NCI-H1694 treated with DMSO at 0.1 percent for 48 hours (cell line): ENCODE measurements at regions not wholly inside any gene's neighbourhood (a gene's known extent, or its start where the extent isn't known, plus 50 kb on each side); places are given as distances from the start of the nearest gene placed in this dataset.

Source experiments
- DNase-seq: peaks from one replicate; lab custom pipeline; 2025; lab: John Stamatoyannopoulos, UW

DNA sequence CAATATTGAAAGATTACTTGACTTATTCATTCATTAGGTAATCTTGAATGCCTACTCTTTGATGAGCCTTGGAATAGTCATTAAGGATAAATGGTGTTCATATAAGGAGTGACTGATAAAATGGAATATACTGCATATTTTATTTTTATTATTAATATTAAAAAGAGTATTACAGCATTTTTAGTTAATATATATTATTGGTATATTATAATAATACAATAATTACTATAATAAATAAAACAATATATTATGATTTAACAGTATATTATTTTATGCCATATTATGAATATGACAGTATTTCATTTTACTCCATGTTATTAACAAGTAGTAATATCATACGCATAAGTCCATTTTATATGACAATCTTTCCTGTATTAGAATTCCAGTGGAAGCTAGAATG, 490.8 kb upstream of the NFIA start:
- DNase-seq, result no peak

DNA sequence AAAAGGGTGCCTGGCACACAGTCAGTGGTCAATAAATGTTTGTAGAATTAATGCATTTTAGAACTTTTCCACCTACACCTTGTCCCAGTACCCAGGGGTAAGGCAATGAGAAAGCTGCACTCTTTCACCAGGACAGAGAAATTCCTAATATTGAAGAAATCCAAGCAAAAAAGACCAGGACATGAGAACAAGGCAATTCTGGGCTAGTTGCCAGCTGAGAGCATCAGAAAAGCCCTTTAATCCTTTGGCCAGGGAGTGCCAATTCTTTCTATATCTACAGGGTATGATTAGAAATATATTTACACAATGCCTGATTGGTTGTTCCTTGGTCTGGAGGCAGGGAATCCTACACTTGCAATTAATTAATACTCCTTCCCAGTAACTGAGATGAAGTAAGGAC, 492.4 kb upstream of the NFIA start:
- no peak for DNase-seq

DNA sequence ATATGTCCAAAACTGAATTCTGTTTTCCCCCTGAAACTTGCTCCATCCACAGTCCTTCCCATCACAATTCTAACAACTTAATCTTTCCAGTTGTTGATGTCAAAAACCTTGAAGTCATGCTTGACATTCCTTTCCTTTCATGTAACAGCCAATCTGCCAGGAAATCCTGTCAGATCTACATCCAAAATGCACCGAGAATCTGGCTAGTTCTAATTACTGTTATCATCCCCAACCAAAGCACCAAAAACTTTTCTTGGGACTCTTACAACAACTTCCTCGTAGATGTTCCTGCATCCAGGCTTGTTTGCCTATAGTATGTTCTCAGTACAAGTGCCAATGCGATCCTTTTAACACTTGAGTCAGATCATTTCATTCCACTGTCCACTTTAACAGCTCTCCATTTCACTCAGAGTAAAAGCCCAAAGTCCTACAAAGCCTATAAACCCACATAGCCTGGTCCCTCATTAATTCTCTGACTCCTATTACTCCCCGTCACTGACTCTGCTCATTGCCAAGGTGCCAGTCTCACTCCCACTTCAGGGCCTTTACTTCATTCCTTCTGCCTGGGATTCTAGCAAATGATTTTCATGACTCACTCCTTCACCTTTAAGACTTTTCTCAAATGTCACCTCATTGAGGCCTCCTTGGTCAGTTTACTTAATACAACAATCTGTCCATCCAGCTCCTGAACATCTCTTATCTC, 493.2 kb upstream of the NFIA start:
- no peak for DNase-seq

DNA sequence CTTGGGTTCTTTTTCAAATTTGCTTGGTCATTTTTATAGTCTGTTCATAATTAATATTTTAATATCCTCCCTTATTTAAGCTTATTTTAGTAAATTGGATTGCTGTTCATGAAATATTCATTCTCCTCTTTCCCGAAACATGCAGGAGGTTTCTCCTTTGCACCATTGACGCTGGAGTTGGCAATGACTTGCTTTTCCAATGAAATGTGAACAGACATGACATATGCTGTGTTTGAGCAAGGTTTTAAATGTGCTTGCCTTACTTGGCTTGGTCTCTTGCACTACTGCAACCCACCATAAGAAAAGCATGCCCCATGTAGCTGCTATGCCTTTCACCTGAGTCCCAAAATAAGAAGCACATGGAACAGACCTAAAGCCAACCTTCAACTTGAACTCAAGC, 498.0 kb upstream of the NFIA start:
- no peak for DNase-seq

GRCh38 chr1:60583696-60584095, 498.7 kb upstream of the NFIA start:
- no peak for DNase-seq

DNA sequence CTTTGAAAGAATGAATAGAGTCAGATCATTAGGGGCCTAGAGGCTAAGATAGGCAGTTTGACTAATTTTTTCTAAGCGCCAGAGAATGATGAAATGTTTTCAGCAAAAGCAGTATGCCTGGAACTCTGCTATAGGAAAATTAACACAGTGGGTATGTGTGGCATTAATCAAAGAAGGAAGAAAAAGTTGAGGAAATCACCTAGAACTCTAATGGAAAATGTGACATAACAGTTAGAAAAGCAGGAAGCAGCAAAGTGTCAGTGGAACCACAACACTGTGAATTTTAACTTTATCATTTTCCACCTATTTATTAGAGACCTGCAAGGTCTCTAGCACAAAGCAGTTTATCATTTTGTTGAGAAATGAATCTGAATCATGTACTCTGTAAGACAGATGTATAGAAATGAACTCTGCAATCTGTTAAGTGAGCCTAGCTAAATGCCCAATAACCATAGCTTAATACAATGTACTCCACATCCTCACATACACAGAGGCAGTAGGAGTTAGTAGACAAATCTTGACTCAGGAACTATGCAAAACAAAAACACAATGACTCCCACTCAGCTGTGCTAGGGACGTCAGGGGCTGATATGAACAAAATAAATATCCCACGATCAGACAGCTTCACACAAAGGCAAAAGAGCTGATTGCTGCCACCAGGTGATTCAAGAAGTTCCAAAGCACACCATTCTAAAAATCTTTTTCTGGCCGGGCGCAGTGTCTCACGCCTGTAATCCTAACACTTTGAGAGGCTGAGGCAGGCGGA, 500.7 kb upstream of the NFIA start:
- no peak for DNase-seq

DNA sequence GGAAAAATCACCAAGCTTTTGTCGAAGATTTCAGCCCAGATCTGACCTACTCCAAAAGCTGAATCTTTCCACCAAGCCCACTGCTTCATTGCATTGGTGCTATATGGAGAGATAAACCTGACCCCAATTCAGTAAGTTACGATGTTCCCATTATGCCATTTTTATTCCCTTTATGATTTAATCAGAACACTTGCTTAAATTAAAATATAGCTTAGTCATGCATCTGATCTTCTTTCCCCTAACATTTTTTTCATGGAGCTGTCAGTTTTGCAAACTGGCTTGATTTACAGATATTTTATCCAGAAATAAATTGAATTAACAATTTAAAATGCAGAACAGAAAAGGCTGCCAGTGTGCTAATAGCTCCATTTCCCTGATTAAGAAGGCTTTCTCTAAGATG, 503.5 kb upstream of the C1orf87 start:
- no peak for DNase-seq

DNA sequence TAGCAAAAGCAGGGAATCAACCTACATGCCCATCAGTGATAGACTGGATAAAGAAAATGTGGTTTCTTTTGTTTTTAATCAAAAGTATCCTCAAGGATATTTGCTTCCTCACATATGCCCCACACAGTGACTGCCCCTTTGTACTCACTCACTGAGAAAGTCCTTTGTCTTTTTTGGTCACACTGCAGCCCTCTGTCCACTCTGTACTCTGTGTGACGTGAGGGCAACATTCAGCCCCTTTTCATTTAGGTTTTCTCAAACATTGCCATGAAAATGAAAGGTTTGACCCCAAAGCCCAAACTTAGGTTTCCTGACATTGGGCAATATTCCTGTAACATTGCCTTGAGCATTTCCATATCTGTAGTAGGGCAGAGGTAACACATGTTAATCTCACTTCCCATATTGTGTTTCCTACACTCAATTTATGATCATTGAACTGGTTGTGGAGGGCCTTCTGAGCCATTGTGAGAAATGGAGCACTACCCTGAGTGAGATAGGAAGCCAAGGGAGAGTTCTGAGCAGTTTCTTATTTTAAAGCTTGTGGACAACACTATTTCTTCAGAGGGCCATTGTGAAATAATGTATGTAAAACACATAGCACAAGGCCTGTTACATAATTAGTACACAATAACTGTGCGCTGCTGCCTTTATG, 501.9 kb upstream of the C1orf87 start:
- no peak for DNase-seq

DNA sequence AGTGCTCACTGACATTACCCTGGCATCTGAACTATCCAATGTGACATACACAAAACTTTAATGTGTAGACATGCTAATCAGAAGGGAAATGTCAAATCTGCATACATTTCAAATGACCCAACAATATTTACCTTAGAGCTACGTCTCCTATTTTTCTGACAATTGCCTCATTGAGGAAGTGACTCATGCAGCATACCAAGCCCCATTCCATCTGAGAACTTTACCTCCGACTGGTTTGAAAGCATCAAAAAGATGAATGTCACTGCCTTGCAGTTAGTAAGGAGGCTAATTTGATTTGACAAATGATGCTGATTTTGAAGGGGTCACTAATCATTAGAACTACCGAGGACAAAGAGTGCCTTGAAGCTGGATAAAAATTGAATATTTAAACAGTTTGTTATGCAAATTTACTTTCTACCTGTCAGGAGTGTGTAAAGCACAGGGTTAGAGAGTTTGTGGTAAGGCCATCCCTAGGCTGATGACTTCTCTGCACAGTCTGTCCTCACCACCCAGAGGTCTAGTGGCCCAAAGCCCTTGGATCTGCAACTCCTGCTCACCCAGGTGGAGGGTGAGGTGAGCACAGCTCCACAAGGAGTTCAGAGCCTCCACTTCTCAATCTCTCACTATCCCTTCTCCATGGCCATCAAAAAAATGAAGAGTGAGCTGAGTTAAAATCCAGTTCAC, 500.3 kb upstream of the C1orf87 start:
- DNase-seq, result no peak

DNA sequence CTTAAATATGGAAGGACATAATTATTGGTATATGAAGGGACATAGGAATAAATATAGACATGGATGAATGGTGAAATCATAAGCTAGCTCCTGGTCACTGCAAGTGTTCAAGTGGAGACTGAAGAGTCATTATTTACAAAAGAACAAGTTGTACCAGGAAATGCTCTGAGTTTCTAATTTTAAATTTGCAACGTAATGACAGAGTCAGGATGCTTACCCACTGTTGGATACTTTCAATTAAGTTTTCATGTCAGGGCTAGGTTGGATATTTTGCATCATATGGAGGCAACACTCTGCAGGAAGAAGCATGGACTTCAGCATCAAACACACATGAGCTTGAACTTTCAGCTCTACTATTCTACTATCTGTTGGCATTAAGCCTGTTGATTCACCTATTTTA, 499.6 kb upstream of the C1orf87 start:
- DNase-seq, result no peak

DNA sequence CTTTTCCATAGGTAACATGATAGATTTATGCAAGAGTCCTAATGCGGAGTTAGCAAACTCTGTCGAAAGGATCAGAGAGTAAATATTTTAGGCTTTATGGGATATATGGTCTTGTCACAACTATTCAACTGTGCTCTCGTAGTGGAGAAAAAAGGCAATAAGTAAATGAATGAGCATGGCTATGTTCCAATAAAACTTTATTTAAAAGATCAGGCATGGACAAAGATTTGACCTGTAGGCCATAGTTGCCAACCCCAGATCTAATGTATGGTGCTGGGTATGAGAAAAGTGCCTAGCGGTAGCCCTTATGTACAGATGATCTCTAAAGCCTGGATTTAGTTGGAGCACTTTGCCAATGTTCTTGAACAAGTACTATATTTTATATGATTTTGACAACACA, 498.8 kb upstream of the C1orf87 start:
- DNase-seq, result no peak

- no peak for DNase-seq
Observed at GRCh38 chr1:60571811-60572210, 498.2 kb upstream of the C1orf87 start.

- DNase-seq, result no peak
Observed at GRCh38 chr1:60569189-60569588, 495.6 kb upstream of the C1orf87 start.

DNA sequence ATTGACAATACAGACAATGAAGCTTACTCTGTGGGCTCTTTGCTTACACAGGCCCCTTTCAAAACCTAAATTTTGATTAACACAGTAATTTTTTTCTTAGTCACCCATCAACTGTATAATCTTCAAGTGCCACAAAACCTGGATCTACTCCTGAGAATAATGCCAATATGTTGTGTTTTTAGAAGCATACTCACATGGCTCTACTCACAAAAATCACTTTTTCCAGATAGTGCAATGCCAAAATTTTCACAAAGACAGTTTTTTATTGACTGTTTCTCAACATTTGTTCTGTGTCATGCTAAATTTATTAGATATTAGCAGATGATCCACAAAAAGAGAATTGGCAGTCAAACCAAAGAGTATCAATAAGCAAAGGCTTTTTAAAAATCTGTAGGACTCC, 493.7 kb upstream of the C1orf87 start:
- DNase-seq, result no peak

DNA sequence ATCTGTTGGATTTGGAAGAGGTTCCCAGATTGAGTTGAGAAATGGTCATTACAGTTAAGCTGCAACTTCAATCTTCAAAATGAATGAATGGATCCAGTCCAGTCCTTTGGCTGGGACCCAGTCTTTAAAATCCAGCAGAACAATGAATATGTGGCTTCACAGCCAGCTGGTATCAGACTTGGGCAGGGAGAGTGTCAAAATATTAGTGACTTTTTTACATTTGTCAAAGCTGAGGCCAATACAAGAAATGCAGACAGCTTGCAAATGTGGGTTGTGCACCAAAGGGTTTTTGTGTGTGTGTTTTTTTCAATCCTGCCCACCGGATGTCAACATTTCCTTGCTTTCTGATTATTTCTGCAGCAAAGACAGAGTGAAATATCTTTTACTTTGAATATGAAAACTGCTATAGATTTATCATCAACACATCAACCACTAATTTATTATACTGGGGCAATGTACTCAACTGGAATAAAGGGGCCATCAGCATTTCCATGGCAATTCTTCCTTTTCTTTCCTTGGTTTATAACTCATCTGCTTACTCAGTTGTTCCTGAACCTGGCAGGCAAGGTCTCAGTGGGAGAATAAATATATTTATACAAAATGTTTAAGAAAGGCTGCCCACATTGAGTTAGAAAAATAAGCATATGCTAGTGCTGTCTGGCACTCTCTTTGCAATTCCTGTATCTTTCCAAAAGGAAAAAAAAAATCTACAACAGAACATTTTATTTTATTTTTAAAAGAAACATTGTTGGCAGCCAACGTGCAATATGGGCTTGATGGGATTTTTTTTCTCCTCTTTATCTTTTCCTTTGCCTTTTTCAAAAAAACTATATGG, 491.6 kb upstream of the C1orf87 start:
- peak; percentile 40 for DNase-seq

DNA sequence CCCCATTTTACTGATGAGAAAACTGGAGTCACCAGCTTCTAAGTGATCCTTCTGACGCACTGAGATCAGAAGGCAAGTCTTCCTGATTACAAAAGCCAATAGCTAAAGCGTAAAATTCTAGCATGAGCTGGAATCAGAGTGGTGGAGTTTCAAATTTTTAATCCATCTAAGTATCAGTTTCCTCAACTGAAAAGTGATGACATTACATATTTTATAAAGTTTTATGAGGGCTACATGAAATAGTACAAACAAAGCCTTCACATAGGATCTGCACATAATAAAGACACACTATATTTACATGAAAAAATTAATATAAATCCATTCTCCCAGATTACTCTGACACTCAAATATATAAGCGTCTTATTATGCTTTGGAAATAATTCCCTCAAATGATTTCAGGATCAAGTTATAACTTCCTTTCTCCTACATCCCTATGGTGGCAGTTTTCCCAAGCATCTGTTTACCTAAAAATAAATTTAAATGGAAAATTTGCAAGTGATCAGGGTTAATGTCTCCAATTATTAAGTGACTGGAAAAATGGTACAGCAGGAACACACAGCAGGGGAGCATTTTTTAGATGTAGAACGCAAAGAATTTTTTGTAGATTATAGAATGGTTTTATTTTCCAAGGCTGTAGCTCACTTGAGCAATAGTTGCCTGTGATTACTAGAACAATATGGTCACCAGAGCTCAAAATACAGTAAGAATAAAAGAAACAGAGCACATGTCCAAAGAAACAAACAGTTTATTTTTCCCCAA, 490.4 kb upstream of the C1orf87 start:
- no peak for DNase-seq

DNA sequence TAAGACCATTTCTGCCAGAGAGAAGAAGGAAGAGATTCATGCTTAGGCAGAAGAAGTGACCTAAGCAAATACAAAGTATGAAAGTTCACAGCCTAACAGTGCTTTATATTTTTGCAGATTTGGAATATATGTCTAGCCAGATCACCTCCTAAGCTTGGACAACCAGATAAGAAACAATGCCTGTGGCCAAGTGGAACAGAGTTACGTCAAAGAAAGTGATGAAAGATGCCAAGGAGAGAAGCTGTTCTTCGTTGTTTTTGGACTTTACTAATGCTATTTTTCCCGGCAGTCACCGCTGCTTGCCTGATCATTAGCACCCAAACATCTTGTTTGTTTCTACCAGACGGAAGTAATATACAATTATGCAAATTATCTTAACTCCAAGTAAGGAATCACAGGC, 489.2 kb upstream of the C1orf87 start:
- no peak for DNase-seq

- no peak for DNase-seq
Observed at GRCh38 chr1:60560701-60561100, 487.1 kb upstream of the C1orf87 start.

GRCh38 chr1:60558236-60558635, 484.7 kb upstream of the C1orf87 start:
- DNase-seq, result no peak

- no peak for DNase-seq
Observed at GRCh38 chr1:60553730-60554129, 480.2 kb upstream of the C1orf87 start.

DNA sequence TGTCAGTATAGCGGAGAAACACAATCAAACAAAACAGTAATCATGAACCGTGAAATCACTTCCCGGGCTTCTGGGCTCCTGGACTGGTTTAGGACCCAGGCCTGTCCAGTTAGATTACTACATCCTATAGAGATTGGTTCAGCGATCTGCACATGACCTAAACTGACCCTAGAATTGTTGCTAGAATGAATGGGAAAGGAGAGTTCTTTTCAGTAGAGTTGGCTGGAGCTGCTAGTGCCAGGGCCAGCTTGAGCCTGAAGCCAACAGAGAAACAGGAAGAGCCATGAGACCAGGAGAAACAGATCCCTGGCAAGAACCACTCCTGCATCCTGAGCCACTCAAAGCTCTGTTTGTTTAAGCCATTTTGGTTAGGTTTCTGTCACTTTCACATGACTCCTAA, 474.3 kb upstream of the C1orf87 start:
- no peak for DNase-seq
